Breast epithelium (tissue), 3 donors: ENCODE measurements at regions not wholly inside any gene's neighbourhood (a gene's known extent, or its start where the extent isn't known, plus 50 kb on each side); places are given as distances from the start of the nearest gene placed in this dataset.
"Not testable (repeated sequence)": the region's sequence is repeated elsewhere in the genome, so short reads cannot be mapped to it uniquely, and the experiment has no call there.

ENCODE experiments used
- CTCF ChIP-seq, 3 donors: fragments of 450-650 bp; IDR thresholded peaks; one replicate each; pipeline ENCODE4 v1.5.1; 2016 to 2017; ENCODE audit warnings: antibody characterized with exemption in 3 of 3, mild to moderate bottlenecking in 3 of 3, moderate library complexity in 3 of 3
- POLR2A ChIP-seq: fragments of 450-650 bp; IDR thresholded peaks from one replicate; pipeline ENCODE4 v1.6.1; 2016; ENCODE audit warnings: antibody characterized with exemption, mild to moderate bottlenecking, moderate library complexity
- POLR2AphosphoS5 ChIP-seq, 3 donors: sonication (generic); formaldehyde crosslinking; IDR thresholded peaks; one replicate each; pipeline ENCODE4 v1.6.1; 2017; ENCODE audit warnings: antibody characterized with exemption in 3 of 3

GRCh38 chr5:103858367-103858766 is 295.8 kb upstream of the NUDT12 start:
- TF ChIP-seq CTCF (IDR thresholded peaks at IDR 0.05); POLR2A; POLR2AphosphoS5 (IDR thresholded peaks at IDR 0.05): not testable (repeated sequence)
